H4 (cell line): ENCODE measurements at regions not wholly inside any gene's neighbourhood (a gene's known extent, or its start where the extent isn't known, plus 50 kb on each side); places are given as distances from the start of the nearest gene placed in this dataset.

ENCODE experiments used
- DNase-seq: peaks from one replicate; pipeline ENCODE4 v3.0.0-alpha.2; 2015; ENCODE audit warnings: low spot score

GRCh38 chr2:196356332-196356731, 185.0 kb upstream of the STK17B start:
- DNase-seq = no peak

GRCh38 chr2:196360650-196361049, 189.3 kb upstream of the STK17B start:
- no peak for DNase-seq

GRCh38 chr2:196361606-196362326, 190.4 kb upstream of the STK17B start:
- DNase-seq = peak; percentile 7

- no peak for DNase-seq
Observed at GRCh38 chr2:196362973-196363549, 191.7 kb upstream of the STK17B start.

GRCh38 chr2:196365145-196365544, 193.8 kb upstream of the STK17B start:
- no peak for DNase-seq

- DNase-seq = no peak
Observed at GRCh38 chr2:196365923-196366322, 194.5 kb upstream of the STK17B start.

- no peak for DNase-seq
Observed at GRCh38 chr2:196367633-196368032, 196.3 kb upstream of the STK17B start.

GRCh38 chr2:196368546-196369225, 197.3 kb upstream of the STK17B start:
- peak; percentile 8 for DNase-seq

- DNase-seq = no peak
Observed at GRCh38 chr2:196369967-196370366, 198.6 kb upstream of the STK17B start.

GRCh38 chr2:196370381-196370780, 199.0 kb upstream of the STK17B start:
- peak; percentile 85 for DNase-seq

- DNase-seq = no peak
Observed at GRCh38 chr2:196372276-196372809, 201.0 kb upstream of the STK17B start.

GRCh38 chr2:196372811-196373664, 201.7 kb upstream of the STK17B start:
- no peak for DNase-seq

GRCh38 chr2:196376984-196377877, 205.9 kb upstream of the STK17B start:
- DNase-seq = no peak

- no peak for DNase-seq
Observed at GRCh38 chr2:196379600-196379999, 208.2 kb upstream of the STK17B start.

GRCh38 chr2:196380098-196380497, 208.7 kb upstream of the STK17B start:
- no peak for DNase-seq

- no peak for DNase-seq
Observed at GRCh38 chr2:196380575-196380974, 209.2 kb upstream of the STK17B start.

GRCh38 chr2:196381464-196381863, 210.1 kb upstream of the STK17B start:
- no peak for DNase-seq

- no peak for DNase-seq
Observed at GRCh38 chr2:196383799-196384198, 212.4 kb upstream of the STK17B start.

GRCh38 chr2:196384729-196385128, 213.4 kb upstream of the STK17B start:
- no peak for DNase-seq

GRCh38 chr2:196389670-196390069, 218.3 kb upstream of the STK17B start:
- DNase-seq = no peak
